ENCODE measurements at regions not wholly inside any gene's neighbourhood (a gene's known extent, or its start where the extent isn't known, plus 50 kb on each side); places are given as distances from the start of the nearest gene placed in this dataset.
A peak's percentile ranks its signal among the peaks of the same experiment; 100 is the strongest.

DNA sequence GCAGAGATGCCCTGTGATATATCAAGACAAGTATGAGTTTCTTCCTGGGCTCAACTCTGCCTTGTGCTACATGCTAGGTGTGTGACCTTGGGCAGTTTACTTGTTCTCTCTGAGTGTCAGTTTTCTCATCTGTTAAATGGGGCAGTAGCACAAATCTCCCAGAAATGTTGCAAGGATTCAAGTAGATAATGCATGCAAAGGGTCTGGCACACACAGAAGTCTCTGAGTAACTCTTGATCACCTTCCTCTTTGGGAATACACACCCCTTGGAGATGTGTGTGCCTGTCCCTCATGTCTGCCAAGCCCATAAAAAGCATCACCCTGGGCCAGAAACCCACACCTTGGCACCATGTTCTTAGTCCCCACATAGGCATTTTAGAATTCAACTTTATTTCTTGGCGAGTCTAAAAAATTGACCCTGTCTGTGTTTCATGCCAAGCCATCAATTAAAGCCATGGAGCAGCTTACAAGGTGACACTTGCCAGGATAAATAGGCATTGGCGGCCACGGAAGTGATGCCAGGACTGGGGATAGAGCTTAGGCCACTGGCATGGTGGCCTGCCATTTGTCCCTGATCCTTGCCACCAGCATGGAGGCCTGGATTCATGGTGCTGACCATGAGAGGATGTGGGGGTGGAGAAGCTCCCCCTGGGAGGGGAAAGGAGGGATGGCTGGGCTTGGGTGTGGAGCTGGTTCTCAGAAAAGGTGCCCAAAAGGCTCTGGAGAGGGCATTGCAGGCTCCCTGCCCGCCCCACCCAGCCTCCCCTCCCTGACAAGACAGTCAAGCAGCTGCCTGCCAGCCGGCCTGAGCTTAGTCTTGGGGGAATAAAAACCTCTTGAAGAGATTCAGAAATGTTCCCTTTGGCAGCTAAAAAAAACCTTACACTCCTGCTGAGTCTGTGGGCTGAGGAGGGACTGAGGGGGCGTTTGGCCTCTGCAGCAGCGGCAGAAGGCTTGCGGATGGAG lies 118.0 kb upstream of the IPO9 start:
- no peak for DNase-seq

DNA sequence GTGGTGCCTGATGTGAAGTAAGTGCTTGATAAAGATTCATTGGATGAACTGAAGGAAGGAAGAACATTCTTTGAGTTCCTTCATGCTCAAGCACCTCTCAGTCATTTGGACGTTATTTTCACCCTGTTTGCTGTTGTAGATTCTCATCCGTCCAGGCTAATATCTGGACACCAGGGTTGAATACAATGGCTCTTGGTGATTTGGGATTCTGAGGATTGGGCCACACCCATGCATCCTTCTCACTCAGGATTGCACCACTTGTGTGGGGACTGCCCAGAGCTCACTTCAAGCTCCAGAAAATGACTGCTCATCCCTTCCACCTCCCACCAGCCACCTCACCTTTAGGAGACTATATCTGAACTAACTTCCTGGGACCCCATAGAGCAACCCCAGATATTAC lies 117.1 kb upstream of the IPO9 start:
- DNase-seq: no peak

DNA sequence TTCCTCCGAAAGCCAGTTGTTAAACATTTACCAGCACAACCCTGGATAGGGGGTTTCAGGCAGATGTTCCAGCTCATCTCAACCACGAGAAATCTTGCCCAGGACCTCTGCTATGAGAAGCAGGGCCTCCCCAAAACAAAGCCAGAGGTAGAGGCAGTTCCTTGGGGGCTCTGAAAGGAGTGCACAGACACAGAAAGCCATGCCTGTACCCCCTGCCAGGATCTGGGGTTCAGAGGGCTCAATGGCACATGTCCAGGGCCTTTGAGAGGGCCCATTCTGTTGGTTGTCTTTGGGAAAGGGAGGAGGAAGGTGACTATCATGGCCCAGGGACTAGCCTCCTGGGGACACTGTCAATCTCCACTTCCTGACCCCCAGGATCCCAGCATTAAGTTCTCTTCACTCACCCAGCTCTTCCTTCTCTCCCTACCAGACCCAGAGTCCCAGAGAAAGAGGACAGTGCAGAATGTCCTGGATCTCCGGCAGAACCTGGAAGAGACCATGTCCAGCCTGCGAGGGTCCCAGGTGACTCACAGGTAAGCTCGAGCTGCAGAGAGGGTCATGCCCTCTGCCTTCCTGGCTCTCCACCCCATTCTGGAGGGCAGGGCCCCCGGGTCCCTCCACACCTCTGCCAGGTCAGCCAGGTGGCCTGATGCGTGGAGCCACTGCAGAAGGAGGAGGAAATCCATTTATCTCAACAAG lies 116.4 kb upstream of the IPO9 start:
- DNase-seq: no peak

DNA sequence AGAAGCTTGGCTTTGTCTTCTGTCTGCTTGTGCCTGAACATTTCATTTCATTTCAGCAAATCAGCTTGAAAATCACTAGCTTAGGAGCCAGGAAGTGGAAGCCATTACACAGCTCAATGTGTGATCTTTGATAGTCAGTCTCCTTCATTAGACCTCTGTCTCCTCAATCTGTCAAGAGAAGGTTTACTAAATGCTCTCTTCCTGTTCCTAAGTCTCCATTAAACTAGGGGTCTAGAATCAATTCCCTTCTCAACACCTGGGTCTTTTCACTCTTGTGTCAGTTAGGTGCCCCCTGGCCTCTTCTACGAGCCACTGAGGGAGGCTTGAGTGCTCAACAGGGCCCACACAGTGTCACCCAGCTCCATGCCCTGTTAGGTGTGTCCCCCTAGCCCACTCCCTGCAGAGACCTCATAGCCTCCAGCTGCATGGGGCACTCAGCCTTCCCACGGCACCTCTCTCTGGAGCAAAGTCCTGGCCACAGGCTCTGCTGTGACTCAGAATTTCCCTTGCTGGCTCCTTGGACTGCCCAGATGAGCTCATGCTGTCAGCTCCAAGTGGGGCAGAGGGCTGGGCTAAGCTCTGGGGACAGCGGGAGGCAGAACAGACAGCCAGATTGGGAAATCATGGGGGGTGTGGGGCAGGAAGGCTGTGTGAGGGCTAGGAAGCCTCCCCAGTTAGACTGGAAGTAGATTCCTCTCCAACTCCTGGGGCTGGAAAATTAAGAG lies 115.7 kb upstream of the IPO9 start:
- DNase-seq: no peak

DNA sequence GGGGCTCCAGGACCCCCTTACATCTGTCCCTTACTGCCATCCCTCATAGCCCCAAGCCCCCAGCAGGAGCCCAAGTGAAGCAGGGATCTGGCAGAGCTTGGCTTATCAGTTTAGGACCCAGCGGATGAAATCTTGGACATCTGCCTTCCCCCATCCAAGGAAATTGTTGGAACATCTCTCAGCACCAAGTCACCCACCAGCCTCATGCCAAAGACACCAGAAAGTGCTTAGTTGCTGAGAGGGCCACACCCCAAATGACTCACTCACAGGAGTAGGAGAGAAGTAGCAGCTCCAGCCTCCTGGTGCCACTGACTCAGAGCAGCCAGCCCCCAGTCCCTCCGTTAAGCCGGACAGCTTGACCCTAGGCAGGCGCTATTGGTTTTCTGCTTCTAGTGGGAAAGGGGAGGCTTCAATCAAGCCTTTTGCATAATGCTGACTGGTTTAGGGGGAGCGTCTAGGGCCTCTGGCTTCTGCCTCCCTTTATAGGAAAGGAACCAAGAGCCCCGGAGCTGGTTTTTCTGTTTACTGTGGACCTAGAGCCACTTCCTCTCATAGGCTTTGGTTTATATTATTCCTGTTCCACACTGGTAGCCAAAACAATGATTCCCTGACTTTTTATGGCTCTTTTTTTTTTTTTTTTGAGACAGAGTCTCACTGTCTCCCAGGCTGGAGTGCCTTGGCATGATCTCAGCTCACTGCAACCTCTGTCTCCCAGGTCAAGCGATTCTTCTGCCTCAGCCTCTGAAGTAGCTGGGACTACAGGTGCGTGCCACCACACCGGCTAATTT lies 114.2 kb upstream of the IPO9 start:
- DNase-seq: no peak

DNA sequence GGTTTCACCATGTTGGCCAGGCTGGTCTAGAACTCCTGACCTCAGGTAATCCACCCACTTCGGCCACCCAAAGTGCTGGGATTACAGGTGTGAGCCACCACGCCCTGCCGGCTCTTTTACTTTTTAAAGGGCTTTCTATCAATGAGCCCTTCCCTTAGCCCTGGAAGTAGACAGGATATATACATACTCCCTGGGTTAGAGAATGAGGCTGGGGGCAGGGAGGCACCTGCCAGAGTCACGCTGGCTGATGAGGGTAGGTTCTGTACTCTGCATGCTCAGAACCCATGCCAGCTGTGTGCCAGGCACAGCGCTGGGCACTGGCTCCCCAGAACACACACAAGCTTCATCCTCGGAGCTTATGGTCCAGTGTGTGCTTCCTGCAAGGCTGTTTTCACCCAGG lies 113.6 kb upstream of the IPO9 start:
- no peak for DNase-seq

DNA sequence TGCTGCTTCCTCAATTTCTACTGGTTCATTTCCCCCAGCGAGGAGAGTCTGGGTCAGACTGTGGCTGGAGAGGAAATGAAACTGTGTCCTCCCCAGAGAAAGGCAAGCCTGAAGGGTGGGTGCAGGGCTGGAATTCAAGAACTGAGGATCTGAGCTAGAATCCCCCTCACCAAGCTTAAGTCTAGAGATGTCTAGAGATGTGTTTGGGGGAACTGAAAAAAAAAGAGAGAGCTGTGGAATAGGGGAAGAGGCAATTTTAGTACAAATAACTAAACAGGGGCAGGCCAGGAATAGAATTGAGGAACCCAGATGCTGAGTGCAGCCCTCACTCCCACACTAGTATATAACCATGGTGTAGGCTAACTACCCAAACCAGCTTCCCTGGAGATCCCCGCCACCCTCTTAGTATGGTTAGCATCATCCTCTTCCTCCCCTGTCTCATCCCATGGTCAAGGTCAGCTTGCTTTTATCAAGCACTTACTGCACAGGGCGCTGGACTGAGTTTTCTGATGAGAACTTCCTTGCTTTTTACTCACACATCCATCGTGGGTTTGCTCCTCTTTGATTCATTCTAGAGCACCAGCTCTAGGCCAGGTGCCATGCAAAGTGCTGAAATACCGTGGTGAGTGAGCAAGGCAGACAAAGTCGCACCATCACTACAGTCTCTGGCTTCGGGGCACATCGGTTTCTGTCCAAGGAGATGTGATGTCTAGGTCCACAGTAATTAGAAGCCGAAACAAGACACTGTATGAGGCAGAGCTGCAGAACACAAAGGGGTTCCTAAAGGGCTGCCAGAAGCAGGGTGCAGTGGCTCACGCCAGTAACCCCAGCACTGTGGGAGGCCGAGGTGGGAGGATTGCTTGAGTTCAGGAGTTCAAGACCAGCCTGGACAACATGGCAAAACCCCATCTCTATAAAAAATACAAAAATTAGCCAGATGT lies 112.9 kb upstream of the IPO9 start:
- DNase-seq: no peak

DNA sequence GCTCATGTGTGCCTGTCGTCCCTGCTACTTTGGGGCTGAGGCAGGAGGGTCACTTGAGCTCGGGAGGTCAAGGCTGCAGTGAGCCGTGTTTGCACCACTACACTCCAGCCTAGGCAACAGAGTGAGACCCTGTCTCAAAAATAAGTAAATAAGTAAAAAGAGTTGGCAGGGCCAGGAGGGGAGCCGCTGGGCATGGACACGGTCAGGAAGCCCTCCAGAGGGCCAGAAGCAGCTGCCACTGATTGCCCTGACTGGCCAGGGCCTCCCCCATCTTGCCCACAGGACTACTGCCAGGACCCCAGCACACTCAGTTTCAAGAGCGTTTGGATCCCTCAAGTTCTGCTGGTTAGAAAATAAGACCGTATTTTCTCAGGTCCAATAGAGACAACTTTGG lies 112.2 kb upstream of the IPO9 start:
- DNase-seq: no peak

DNA sequence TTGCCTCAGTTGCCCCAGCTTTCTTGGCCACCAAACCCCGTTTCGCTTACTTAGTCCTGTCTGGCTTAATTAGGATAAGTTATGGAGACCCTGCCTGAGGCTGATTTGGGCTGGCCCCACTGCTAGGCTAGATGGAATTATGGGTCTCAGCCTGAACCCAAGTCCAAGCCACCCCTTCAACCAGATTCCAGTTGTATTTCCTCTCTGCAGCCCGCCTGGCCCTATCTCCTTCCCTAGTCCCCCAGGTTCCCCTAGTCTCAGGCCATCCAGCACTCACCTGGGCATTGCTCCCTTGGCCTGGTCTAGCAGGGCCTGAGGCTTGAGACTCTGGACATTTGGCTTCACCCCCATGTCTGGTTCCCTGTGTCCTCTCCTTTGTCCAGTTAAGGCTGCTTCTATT lies 111.7 kb upstream of the IPO9 start:
- DNase-seq: no peak

DNA sequence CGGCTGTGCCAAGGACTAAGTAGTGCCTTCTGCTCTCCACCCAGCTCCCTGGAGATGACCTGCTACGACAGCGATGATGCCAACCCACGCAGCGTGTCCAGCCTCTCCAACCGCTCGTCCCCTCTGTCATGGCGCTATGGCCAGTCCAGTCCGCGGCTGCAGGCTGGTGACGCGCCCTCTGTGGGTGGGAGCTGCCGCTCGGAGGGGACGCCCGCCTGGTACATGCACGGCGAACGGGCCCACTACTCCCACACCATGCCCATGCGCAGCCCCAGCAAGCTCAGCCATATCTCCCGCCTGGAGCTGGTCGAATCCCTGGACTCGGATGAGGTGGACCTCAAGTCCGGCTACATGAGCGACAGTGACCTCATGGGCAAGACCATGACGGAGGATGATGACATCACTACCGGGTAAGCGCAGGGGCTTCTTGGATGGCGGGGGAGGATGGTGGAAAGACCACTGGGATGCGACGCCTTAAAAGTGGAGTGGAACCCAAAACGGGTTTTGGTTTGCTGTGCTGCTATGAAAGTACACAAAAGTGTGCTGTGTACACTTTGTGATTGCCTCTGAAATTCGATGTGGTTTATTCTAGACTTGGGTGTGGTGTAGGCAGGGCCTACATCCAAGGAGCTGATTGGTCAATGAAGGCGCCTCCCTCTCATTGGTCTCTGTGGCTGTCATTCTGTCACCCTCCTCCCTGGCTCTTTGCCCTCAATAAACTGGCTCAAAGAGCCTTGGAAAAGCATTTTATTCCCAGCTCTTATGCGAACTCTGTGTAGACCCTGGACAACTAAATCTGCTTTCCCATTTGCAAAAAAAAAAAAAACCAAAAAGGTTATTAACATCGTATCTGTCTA lies 110.4 kb upstream of the IPO9 start:
- no peak for DNase-seq

DNA sequence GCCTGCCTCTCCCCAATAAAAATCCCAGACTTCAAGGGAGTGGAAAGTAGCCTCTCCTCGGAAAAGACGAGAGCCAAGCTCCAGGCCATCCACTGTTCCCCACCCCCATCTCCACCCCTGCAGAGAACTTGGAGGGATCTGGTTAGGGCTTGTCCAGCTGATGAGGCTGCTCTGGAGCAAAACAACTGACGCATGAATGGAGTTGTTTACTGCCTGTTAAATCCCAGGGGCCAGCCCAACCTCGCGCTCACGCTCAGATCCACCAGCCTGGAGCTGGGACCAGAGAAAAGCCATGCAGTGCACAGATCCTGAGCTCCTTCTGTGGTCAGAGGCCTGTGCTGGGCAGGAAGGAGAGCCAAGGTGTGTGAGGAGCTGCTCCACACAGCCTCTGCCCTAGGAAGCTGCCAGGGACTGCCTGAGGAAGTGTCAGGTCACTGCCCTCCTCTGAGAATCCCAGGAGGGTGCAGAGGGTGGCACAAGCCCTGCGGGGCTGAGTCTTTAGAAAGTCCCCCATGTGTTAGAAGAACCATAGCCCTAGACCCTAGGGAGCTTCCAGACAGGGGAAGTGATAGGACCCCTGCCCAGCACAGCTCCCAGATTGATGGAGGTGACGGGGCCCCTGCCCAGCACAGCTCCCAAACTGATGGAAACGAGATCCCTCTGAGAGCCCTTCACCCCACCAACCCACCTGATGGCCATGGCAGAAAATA lies 109.0 kb upstream of the IPO9 start:
- DNase-seq: peak; percentile 19 to 60 (median 21)

DNA sequence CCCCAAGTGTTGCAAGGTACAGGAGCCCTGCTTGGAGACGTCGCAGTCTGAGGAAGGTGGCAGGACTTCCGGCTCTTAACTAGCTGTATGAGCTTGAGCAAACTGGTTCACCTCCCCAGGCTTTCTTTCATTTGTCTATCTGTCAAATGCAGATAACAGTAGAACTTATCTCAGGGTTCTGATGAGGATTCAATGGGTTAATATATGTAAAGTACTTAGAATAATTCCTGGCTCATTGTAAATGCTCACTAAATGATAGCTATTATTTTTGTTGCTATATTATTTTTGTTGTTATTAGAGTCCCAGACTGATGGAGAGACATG lies 108.5 kb upstream of the IPO9 start:
- no peak for DNase-seq

DNA sequence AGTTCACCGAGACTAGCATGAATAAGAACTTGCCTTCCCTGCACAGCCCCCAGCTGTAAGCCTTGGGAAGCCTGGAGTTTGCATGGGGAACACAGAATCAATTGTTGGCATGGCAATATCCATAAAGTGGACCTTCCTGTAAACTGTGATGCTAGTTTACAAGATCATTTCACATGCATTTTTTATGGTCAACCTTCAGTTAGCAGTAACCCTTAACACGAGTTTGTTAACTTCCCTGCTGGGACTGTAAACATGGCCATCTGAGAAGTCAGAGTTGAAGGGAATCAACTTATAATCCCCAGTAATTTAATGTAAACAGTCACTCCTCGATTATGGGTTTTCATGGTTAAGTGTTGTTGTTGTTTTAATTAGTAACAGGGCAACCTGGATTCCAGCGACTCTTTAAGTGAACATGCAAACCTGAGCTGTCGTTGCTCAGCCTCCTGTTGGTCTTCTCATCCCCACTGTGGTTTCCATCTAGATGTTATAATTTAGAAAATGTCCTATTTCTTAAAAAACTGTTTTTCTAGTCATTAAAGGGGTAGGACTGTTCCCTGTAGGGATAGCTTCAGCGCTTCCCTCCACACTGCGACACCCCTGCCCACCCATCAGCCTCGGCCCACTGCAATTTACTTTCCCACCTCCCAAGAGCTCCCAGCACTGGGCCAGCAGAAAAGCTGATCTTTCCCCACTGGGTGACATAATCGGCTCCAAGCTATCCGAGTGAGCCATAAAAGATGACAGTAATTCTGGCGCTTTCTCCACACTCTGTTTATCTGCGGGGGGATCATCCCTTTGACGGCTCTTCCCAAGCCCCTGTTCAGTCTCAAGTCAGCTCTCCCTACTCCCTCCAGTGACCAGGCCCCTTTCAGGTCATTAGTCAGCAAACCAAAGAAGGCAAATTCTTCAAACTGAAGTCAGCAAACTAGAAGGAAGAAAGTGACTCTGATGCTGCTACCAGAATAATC lies 107.6 kb upstream of the IPO9 start:
- peak in 1 of 3 experiments; percentile 49 for DNase-seq

DNA sequence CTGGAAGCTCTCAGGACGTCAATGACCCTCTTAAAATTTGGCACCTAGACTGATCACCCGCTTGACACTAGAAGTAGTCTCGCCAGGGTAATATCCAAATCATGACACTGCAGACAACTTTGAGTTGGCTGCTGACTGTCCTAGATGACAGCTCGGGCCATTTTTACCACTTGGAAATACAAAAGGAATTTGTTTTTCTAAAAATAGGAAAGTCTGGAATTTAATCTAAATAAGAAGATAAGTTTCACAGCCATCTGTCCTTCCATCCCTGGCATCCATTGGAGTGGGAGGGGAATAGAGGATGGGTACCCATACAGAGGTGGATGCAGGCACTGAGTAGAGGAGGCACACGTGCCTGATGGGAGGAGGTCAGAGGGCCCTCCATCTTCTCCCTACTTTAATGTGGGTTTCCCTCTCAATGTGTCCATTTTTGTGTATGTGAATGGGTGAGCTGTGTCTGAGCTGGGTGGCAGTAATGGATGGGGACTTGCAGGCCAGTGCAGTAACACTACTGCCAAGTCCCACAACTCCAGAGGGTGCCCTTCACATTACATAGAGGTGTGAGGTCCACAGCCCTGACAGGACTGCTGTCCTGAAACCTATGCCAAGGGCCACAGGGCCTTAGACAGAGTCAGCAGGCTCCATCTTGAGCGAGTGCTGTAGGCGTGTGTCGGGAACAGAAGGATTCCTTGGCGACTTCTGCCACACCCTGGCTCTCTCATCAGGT lies 104.8 kb upstream of the IPO9 start:
- DNase-seq: no peak

DNA sequence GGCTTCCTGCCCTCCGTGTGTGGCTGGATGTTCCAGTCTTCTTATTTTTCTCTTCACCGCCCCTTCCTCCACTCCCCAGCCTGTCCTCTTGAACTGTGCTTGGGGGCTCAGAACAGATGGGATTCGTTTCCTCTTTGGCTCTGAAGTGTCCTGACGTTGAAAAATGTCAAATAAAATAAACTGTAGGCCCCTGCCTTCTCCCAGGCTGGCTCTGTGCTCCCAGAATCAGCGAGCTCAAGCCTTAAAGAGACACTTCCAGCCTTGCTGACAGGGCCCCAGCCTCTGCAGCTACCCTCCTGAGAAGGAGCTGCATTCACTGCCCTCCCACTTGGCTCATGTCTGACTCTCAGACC lies 104.2 kb upstream of the IPO9 start:
- no peak for DNase-seq

DNA sequence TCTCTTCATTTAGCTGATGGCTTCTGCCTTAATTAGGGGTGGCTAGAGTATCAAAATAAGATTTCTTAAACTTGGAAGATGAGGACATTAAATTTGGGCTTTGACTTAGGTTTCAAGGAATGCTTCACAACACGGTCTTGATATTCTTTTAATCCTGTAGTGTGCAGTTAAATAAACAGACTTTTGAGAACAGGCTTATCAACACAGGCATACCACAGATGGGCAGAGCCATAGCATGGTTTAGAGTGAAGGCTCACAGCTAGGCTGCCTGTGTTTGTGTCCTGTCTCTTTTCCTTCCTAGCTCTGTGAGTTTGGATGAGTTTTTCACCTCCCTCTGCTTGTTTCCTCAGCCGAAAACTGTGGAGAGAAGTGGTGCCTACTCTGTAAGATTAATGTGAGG lies 102.3 kb upstream of the IPO9 start:
- DNase-seq: no peak

DNA sequence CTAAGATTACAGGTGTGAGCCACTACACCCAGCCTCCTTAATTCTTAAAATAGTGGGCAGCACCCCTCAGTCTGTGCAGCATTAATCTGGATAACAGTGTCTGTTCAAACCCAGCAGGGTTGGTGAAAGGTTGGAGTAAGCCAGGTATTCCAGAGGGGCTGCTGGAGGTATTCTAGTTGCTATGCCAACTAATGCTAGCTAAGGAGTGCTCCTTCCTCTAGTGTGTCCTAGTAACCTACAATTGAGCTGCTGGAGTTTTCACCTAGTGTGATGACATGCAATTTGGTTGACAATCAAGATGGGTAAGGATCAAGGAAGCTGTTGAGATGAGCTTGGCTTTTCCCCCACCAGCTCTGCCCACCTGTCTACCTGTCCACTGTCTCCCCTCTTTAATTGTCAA lies 100.2 kb upstream of the IPO9 start:
- DNase-seq: peak in 1 of 3 experiments; percentile 61

DNA sequence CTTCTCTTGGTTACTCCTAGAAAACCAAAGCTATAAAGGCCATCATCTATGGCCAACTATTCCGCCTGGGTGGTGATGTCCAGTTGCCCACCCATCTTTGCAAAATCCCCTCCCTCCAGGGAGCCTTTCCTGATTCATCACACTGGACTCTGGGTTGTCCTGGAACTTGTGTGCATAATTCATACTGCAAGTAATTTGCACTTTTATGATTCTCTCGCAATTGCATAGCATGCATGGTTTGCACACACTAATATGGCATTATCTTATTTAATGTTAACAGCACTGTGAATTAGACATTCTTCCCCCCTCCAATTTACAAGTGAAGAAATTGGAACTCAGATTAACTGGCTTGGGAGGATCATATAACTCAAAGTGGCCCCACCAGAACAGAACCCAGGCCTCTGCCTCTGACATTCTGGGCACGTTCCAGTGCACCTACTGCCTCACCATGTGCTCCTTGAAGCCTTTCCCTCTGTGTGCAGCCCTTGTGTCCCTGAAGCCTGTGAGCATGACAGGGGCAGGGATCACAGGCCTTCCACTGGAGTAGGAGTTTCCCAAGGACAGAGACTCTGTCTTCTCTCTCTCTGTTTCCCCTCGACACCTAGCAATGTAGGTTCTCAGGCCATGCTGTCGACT lies 98.9 kb upstream of the IPO9 start:
- DNase-seq: no peak

Data from NCI-H1417 (cell line).